ENCODE measurements at regions not wholly inside any gene's neighbourhood (a gene's known extent, or its start where the extent isn't known, plus 50 kb on each side); places are given as distances from the start of the nearest gene placed in this dataset.

- DNase-seq (ENCODE audit: low spot score) (no peak), ATAC-seq (no peak; the same call in 1 of the 2 replicates)
- H3K4me3 Mint-ChIP-seq: no peak overlapping the region
- ChIA-PET CTCF (interaction anchor here (0.6 to 1.5 kb wide), 3 partner anchors 13 to 57 kb away, joined by 3 to 6 read pairs (median 6); no protein-coding TSS in a partner anchor), POLR2A (no interaction called here)
- H3K27ac Mint-ChIP-seq: no peak overlapping the region
- TF ChIP-seq CREM (CRISPR knock-in tag; IDR thresholded peaks at IDR 0.05) (no peak), ZNF416 (CRISPR knock-in tag; IDR thresholded peaks at IDR 0.05) (no peak), ZNF396 (CRISPR knock-in tag; IDR thresholded peaks at IDR 0.05; ENCODE audit: borderline replicate concordance) (no peak), TP53 (CRISPR knock-in tag; IDR thresholded peaks at IDR 0.05) (no peak), ETV6 (CRISPR knock-in tag; IDR thresholded peaks at IDR 0.05) (no peak), TEAD4 (CRISPR knock-in tag; IDR thresholded peaks at IDR 0.05) (no peak), HMGA2 (CRISPR knock-in tag; IDR thresholded peaks at IDR 0.05) (no peak), GTF2I (CRISPR knock-in tag; conservative IDR thresholded peaks at IDR 0.05) (no peak), ZNF423 (CRISPR knock-in tag; IDR thresholded peaks at IDR 0.05) (no peak), ZNF425 (CRISPR knock-in tag; conservative IDR thresholded peaks at IDR 0.05) (no peak), JAZF1 (CRISPR knock-in tag; IDR thresholded peaks at IDR 0.05) (no peak), ZNF263 (CRISPR knock-in tag; IDR thresholded peaks at IDR 0.05; ENCODE audit: low read depth) (no peak), ESRRA (CRISPR knock-in tag; IDR thresholded peaks at IDR 0.05; ENCODE audit: borderline replicate concordance) (no peak), ZNF121 (CRISPR knock-in tag; IDR thresholded peaks at IDR 0.05) (no peak), JUN (CRISPR knock-in tag; IDR thresholded peaks at IDR 0.05) (no peak), ZNF317 (CRISPR knock-in tag; IDR thresholded peaks at IDR 0.05; ENCODE audit: borderline replicate concordance, low read depth) (no peak)
- H3K27me3 Mint-ChIP-seq (ENCODE audit: low read depth): no peaks in the 10 kb centered on the region
- peaks cover 4% of the 10 kb centered on the region; the same call in 1 of the 2 replicates for H3K36me3 Mint-ChIP-seq
- H3K9me3 Mint-ChIP-seq: peaks cover 11% of the 10 kb centered on the region
- peaks cover 9% of the 10 kb centered on the region for H3K4me1 Mint-ChIP-seq
Measured at GRCh38 chr9:131794393-131794792, 54.5 kb upstream of the RAPGEF1 start.

- DNase-seq (ENCODE audit: low spot score): no peak
Measured at GRCh38 chr9:131791542-131792254, 51.8 kb upstream of the RAPGEF1 start.

More at GRCh38 chr9:131791542-131792254, 51.8 kb upstream of the RAPGEF1 start:
- H3K27ac Mint-ChIP-seq: no peak overlapping the region
- TF ChIP-seq NR2C2 (CRISPR knock-in tag; IDR thresholded peaks at IDR 0.05) (no peak), AFF4 (CRISPR knock-in tag; IDR thresholded peaks at IDR 0.05; ENCODE audit: borderline replicate concordance) (no peak), IRF1 (CRISPR knock-in tag; IDR thresholded peaks at IDR 0.05) (no peak), MXD4 (CRISPR knock-in tag; IDR thresholded peaks at IDR 0.05; ENCODE audit: borderline replicate concordance) (no peak), FOXP1 (CRISPR knock-in tag; IDR thresholded peaks at IDR 0.05; ENCODE audit: borderline replicate concordance) (no peak), ZMAT4 (CRISPR knock-in tag; IDR thresholded peaks at IDR 0.05) (no peak), ZSCAN18 (CRISPR knock-in tag; IDR thresholded peaks at IDR 0.05) (no peak)
- no peaks in the 10 kb centered on the region; the same call in 1 of the 2 replicates for H3K27me3 Mint-ChIP-seq (ENCODE audit: low read depth)
- peaks cover 4% of the 10 kb centered on the region; the same call in 1 of the 2 replicates for H3K36me3 Mint-ChIP-seq
- no peak overlapping the region for H3K4me3 Mint-ChIP-seq
- ChIA-PET POLR2A (interaction anchor here (0.6 kb wide), 1 partner anchor 494 kb away, joined by 3 read pairs; no protein-coding TSS in a partner anchor), CTCF (interaction anchor here (0.5 to 1.3 kb wide), 2 partner anchors 36 to 314 kb away, joined by 3 read pairs; no protein-coding TSS in a partner anchor)
- H3K4me1 Mint-ChIP-seq: peaks cover 23% of the 10 kb centered on the region
- H3K9me3 Mint-ChIP-seq: peaks cover 8% of the 10 kb centered on the region
- peak; percentile 27; the same call in 1 of the 2 replicates for ATAC-seq

Data from WTC11 (cell line).